SK-N-SH (cell line): ENCODE measurements at regions not wholly inside any gene's neighbourhood (a gene's known extent, or its start where the extent isn't known, plus 50 kb on each side); places are given as distances from the start of the nearest gene placed in this dataset.

Source experiments
- CTCF ChIA-PET: fragments of 300-600, 350-600 bp; formaldehyde crosslinking; extraction: SDS; loops from one replicate; lab custom pipeline; 2021; lab: Yijun Ruan, JAX
- POLR2A ChIA-PET: fragments of 350-600 bp; sonication (Branson Sonifier 250); formaldehyde crosslinking; extraction: SDS; loops from one replicate; lab custom pipeline; 2020; ENCODE audit warnings: antibody characterized with exemption, inconsistent platforms; lab: Yijun Ruan, JAX
- DNase-seq: peaks from one replicate; pipeline ENCODE4 v3.0.0; 2012
- H2AFZ ChIP-seq: fragments of 200-600 bp; sonication (generic); 2 replicates; pipeline ENCODE4 v1.8.1; 2016; ENCODE audit warnings: antibody characterized with exemption, mild to moderate bottlenecking, low read depth
- H3F3A ChIP-seq: fragments of 200-600 bp; sonication (generic); replicated peaks from 2 replicates; pipeline ENCODE3; 2016; ENCODE audit warnings: antibody characterized with exemption, mild to moderate bottlenecking; ENCODE audit not compliant: insufficient read depth
- H3K27ac ChIP-seq, 2 experiments: fragments of 200-500 bp in 1 of 2; fragments of 200-600 bp in 1 of 2; sonication (Bioruptor generic) in 1 of 2; sonication (generic), shearing (Covaris generic) in 1 of 2; 2 replicates each; pipeline versions ENCODE4 v1.5.1 to v1.6.1; 2014 to 2016; ENCODE audit warnings: low read depth in 2 of 2, inconsistent platforms in 1 of 2, low read length in 1 of 2, mild to moderate bottlenecking in 1 of 2, mixed read lengths in 1 of 2
- H3K27me3 ChIP-seq: fragments of 200-600 bp; sonication (generic), shearing (Covaris generic); 2 replicates; pipeline ENCODE4 v1.6.1; 2016; ENCODE audit warnings: mixed run types; ENCODE audit not compliant: insufficient read depth
- H3K36me3 ChIP-seq, 2 experiments: fragments of 200-500 bp in 1 of 2; fragments of 200-600 bp in 1 of 2; sonication (Bioruptor generic) in 1 of 2; sonication (generic) in 1 of 2; replicated peaks in 1 of 2; 2 replicates each; pipeline versions ENCODE3 to v1.5.1; 2014 to 2016; ENCODE audit warnings: low read length in 1 of 2, mild to moderate bottlenecking in 1 of 2; ENCODE audit not compliant: insufficient read depth in 2 of 2, control insufficient read depth in 1 of 2
- H3K4me1 ChIP-seq, 2 experiments: fragments of 200-500 bp in 1 of 2; fragments of 200-600 bp in 1 of 2; sonication (Bioruptor generic) in 1 of 2; sonication (generic), shearing (Covaris generic) in 1 of 2; 2 replicates each; pipeline versions ENCODE4 v1.5.1 to v1.6.1; 2014 to 2016; ENCODE audit warnings: low read depth in 1 of 2, low read length in 1 of 2, mixed run types in 1 of 2; ENCODE audit not compliant: insufficient read depth in 2 of 2, control insufficient read depth in 1 of 2
- H3K4me2 ChIP-seq: fragments of 200-600 bp; sonication (generic), shearing (Covaris generic); 2 replicates; pipeline ENCODE4 v1.6.1; 2017; ENCODE audit warnings: mixed run types
- H3K4me3 ChIP-seq, 2 experiments: fragments of 200-500 bp in 1 of 2; fragments of 200-600 bp in 1 of 2; sonication (Bioruptor generic) in 1 of 2; sonication (generic), shearing (Covaris generic) in 1 of 2; 2 replicates each; pipeline versions ENCODE4 v1.5.1 to v1.8.1; 2014 to 2016; ENCODE audit warnings: low read depth in 2 of 2, inconsistent platforms in 1 of 2, low read length in 1 of 2, mild to moderate bottlenecking in 1 of 2, mixed read lengths in 1 of 2, moderate library complexity in 1 of 2
- H3K79me2 ChIP-seq: fragments of 200-600 bp; sonication (generic); 2 replicates; pipeline ENCODE4 v1.8.1; 2017; ENCODE audit warnings: mild to moderate bottlenecking; ENCODE audit not compliant: insufficient read depth
- H3K9ac ChIP-seq: fragments of 200-600 bp; sonication (generic); 2 replicates; pipeline ENCODE4 v1.6.1; 2017; ENCODE audit warnings: mixed run types
- H3K9me2 ChIP-seq: fragments of 200-600 bp; sonication (generic); 2 replicates; pipeline ENCODE4 v1.6.1; 2017; ENCODE audit warnings: mixed run types
- H3K9me3 ChIP-seq: fragments of 200-600 bp; sonication (generic); 2 replicates; pipeline ENCODE4 v1.6.1; 2017; ENCODE audit warnings: mixed run types, mild to moderate bottlenecking, moderate library complexity
- H4K20me1 ChIP-seq: fragments of 200-600 bp; sonication (generic); 2 replicates; pipeline ENCODE4 v1.6.1; 2017; ENCODE audit warnings: mild to moderate bottlenecking, mixed run types; ENCODE audit not compliant: insufficient read depth
- CHD2 ChIP-seq: fragments of 150-350 bp; IDR thresholded peaks from 2 replicates; pipeline ENCODE4 v1.6.1; 2018; ENCODE audit warnings: low read length; ENCODE audit not compliant: partially characterized antibody
- EP300 ChIP-seq, 2 experiments: IDR thresholded peaks; 2 replicates each; pipeline versions ENCODE4 v1.4.0 to v1.6.1; 2012; ENCODE audit warnings: borderline replicate concordance in 1 of 2, low read depth in 1 of 2, low read length in 1 of 2
- FOXM1 ChIP-seq: IDR thresholded peaks from 2 replicates; pipeline ENCODE4 v1.4.0; 2012; ENCODE audit warnings: low read depth, mild to moderate bottlenecking
- IRF3 ChIP-seq: fragments of 150-350 bp; IDR thresholded peaks from 2 replicates; pipeline ENCODE4 v1.6.1; 2016; ENCODE audit warnings: mild to moderate bottlenecking, low read depth, low read length
- JUND ChIP-seq: IDR thresholded peaks from 2 replicates; pipeline ENCODE4 v1.4.0; 2012
- MEF2A ChIP-seq: IDR thresholded peaks from 2 replicates; pipeline ENCODE4 v1.4.0; 2012; ENCODE audit warnings: low read depth, borderline replicate concordance
- MXI1 ChIP-seq: IDR thresholded peaks from 2 replicates; pipeline ENCODE4 v1.6.1; 2012; ENCODE audit warnings: mild to moderate bottlenecking, low read depth, low read length, improper control_type of control experiment
- PBX3 ChIP-seq: IDR thresholded peaks from 2 replicates; pipeline ENCODE4; 2012
- RAD21 ChIP-seq: IDR thresholded peaks from 2 replicates; pipeline ENCODE4 v1.6.1; 2012; ENCODE audit warnings: mild to moderate bottlenecking, low read length
- RCOR1 ChIP-seq: fragments of 150-350 bp; IDR thresholded peaks from 2 replicates; pipeline ENCODE4 v1.6.1; 2017; ENCODE audit warnings: antibody characterized with exemption, low read length
- RFX5 ChIP-seq: IDR thresholded peaks from 2 replicates; pipeline ENCODE4 v1.6.1; 2012; ENCODE audit warnings: mild to moderate bottlenecking, improper control_type of control experiment, low read length
- TEAD4 ChIP-seq: IDR thresholded peaks from 2 replicates; pipeline ENCODE4 v1.4.0; 2012; ENCODE audit warnings: mild to moderate bottlenecking, borderline replicate concordance; ENCODE audit not compliant: insufficient read depth
- YY1 ChIP-seq: IDR thresholded peaks from 2 replicates; pipeline ENCODE4 v1.4.0; 2012; ENCODE audit warnings: low read depth, mild to moderate bottlenecking
- ZBTB33 ChIP-seq: IDR thresholded peaks from 2 replicates; pipeline ENCODE4 v1.4.0; 2012; ENCODE audit warnings: low read depth, borderline replicate concordance
- WGBS: methylation state at CpG from one replicate; pipeline ENCODE4 v1.1.6; 2017; ENCODE audit warnings: low lambda C conversion rate; 5-methylcytosine and 5-hydroxymethylcytosine counted together
- TF ChIP-seq, protein P1 (sequence below): IDR thresholded peaks from 2 replicates; pipeline ENCODE4 v1.6.1; 2012; ENCODE audit warnings: mild to moderate bottlenecking, low read depth, low read length, moderate library complexity
- TF ChIP-seq, protein P2 (sequence below): fragments of 200-600 bp; sonication (generic); IDR thresholded peaks from 2 replicates; pipeline ENCODE4 v1.6.1; 2017; ENCODE audit warnings: antibody characterized with exemption, mild to moderate bottlenecking, moderate library complexity

DNA sequence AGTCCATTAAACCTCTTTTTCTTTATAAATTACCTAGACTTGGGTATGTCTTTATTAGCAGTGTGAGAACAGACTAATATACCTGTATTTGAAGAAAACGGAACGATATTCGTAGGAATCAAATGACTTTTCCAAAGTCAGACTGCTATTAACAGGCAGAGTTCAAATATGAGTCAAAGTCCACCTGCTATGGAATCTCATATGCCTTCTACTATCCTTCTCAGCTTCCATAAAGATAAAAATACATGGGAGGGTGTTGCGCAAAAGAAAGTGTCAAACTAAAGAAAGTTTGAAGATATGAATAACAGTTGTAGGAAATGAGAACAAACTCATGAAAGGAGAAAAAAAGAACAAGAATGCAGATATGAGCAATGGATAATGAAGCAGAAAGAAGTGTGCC lies 704.6 kb downstream of the EFNB2 start:
- Histone ChIP-seq H2AFZ (no peak overlapping the region), H3K9ac (no peak overlapping the region), H3K4me3 (no peak overlapping the region), H4K20me1 (no peaks in the 10 kb centered on the region), H3K27me3 (no peaks in the 10 kb centered on the region), H3K27ac (no peak overlapping the region), H3K9me2 (no peaks in the 10 kb centered on the region), H3K4me1 (no peaks in the 10 kb centered on the region), H3K4me2 (no peak overlapping the region), H3K9me3 (no peaks in the 10 kb centered on the region), H3K79me2 (no peaks in the 10 kb centered on the region), H3F3A (no peaks in the 10 kb centered on the region), H3K36me3 (no peaks in the 10 kb centered on the region)
- no peak for TF ChIP-seq FOXM1
- no peak for TF ChIP-seq ZBTB33
- no peak for TF ChIP-seq TEAD4
- TF ChIP-seq, protein P1, sequence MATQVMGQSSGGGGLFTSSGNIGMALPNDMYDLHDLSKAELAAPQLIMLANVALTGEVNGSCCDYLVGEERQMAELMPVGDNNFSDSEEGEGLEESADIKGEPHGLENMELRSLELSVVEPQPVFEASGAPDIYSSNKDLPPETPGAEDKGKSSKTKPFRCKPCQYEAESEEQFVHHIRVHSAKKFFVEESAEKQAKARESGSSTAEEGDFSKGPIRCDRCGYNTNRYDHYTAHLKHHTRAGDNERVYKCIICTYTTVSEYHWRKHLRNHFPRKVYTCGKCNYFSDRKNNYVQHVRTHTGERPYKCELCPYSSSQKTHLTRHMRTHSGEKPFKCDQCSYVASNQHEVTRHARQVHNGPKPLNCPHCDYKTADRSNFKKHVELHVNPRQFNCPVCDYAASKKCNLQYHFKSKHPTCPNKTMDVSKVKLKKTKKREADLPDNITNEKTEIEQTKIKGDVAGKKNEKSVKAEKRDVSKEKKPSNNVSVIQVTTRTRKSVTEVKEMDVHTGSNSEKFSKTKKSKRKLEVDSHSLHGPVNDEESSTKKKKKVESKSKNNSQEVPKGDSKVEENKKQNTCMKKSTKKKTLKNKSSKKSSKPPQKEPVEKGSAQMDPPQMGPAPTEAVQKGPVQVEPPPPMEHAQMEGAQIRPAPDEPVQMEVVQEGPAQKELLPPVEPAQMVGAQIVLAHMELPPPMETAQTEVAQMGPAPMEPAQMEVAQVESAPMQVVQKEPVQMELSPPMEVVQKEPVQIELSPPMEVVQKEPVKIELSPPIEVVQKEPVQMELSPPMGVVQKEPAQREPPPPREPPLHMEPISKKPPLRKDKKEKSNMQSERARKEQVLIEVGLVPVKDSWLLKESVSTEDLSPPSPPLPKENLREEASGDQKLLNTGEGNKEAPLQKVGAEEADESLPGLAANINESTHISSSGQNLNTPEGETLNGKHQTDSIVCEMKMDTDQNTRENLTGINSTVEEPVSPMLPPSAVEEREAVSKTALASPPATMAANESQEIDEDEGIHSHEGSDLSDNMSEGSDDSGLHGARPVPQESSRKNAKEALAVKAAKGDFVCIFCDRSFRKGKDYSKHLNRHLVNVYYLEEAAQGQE = no peak
- TF ChIP-seq, protein P2, sequence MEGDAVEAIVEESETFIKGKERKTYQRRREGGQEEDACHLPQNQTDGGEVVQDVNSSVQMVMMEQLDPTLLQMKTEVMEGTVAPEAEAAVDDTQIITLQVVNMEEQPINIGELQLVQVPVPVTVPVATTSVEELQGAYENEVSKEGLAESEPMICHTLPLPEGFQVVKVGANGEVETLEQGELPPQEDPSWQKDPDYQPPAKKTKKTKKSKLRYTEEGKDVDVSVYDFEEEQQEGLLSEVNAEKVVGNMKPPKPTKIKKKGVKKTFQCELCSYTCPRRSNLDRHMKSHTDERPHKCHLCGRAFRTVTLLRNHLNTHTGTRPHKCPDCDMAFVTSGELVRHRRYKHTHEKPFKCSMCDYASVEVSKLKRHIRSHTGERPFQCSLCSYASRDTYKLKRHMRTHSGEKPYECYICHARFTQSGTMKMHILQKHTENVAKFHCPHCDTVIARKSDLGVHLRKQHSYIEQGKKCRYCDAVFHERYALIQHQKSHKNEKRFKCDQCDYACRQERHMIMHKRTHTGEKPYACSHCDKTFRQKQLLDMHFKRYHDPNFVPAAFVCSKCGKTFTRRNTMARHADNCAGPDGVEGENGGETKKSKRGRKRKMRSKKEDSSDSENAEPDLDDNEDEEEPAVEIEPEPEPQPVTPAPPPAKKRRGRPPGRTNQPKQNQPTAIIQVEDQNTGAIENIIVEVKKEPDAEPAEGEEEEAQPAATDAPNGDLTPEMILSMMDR = no peak
- no peak for TF ChIP-seq RFX5
- TF ChIP-seq RCOR1 = no peak
- TF ChIP-seq PBX3 = no peak
- no peak for TF ChIP-seq RAD21
- no peak for TF ChIP-seq CHD2
- TF ChIP-seq IRF3 = no peak
- no peak for TF ChIP-seq JUND
- no peak for TF ChIP-seq YY1
- TF ChIP-seq MXI1 = no peak
- no peak for TF ChIP-seq EP300 (IDR thresholded peaks at IDR 0.05; ENCODE audit: borderline replicate concordance in 1 of 2, low read depth in 1 of 2, low read length in 1 of 2)
- no peak for TF ChIP-seq MEF2A
- DNase-seq = no peak
- CTCF ChIA-PET = no interaction called here
- 34% methylated on average over 4 of the region's 4 CpGs for WGBS
- POLR2A ChIA-PET = no interaction called here
